ENCODE measurements at regions not wholly inside any gene's neighbourhood (a gene's known extent, or its start where the extent isn't known, plus 50 kb on each side); places are given as distances from the start of the nearest gene placed in this dataset.

GRCh38 chr5:4116834-4117233 lies 521.2 kb downstream of the IRX1 start:
- TF ChIP-seq CTCF (IDR thresholded peaks at IDR 0.05), result no peak
- no peak for TF ChIP-seq POLR2AphosphoS5 (IDR thresholded peaks at IDR 0.05)
- no peak for TF ChIP-seq EP300 (IDR thresholded peaks at IDR 0.05)
